ENCODE measurements at regions not wholly inside any gene's neighbourhood (a gene's known extent, or its start where the extent isn't known, plus 50 kb on each side); places are given as distances from the start of the nearest gene placed in this dataset.

DNA sequence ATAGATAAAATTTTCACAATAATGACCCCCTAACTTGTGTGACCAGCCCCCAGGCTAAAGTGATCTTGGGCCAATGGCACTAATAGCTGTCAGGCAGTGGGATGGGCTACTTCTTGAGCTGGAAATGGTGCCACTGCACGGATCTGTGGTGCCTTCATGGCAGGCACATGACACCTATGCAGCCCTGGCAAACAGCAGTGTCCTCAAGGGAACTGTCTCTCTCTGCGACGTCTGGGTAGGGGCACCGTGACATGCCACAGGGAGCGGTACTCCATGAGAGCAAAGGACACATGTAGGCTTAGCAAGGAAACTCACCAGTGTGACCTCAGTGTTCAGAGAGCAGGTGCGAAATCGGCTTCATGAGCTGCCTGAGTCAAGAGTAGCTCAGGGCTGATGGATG is 161.7 kb upstream of the TWIST2 start:
- TF ChIP-seq EP300 (IDR thresholded peaks at IDR 0.05; ENCODE audit: borderline replicate concordance) = no peak
- TF ChIP-seq YY1 (IDR thresholded peaks at IDR 0.05; ENCODE audit: low read depth) = no peak
- TF ChIP-seq ZBTB7A (IDR thresholded peaks at IDR 0.05; ENCODE audit: low read depth) = no peak
- TF ChIP-seq, protein P1, sequence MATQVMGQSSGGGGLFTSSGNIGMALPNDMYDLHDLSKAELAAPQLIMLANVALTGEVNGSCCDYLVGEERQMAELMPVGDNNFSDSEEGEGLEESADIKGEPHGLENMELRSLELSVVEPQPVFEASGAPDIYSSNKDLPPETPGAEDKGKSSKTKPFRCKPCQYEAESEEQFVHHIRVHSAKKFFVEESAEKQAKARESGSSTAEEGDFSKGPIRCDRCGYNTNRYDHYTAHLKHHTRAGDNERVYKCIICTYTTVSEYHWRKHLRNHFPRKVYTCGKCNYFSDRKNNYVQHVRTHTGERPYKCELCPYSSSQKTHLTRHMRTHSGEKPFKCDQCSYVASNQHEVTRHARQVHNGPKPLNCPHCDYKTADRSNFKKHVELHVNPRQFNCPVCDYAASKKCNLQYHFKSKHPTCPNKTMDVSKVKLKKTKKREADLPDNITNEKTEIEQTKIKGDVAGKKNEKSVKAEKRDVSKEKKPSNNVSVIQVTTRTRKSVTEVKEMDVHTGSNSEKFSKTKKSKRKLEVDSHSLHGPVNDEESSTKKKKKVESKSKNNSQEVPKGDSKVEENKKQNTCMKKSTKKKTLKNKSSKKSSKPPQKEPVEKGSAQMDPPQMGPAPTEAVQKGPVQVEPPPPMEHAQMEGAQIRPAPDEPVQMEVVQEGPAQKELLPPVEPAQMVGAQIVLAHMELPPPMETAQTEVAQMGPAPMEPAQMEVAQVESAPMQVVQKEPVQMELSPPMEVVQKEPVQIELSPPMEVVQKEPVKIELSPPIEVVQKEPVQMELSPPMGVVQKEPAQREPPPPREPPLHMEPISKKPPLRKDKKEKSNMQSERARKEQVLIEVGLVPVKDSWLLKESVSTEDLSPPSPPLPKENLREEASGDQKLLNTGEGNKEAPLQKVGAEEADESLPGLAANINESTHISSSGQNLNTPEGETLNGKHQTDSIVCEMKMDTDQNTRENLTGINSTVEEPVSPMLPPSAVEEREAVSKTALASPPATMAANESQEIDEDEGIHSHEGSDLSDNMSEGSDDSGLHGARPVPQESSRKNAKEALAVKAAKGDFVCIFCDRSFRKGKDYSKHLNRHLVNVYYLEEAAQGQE (IDR thresholded peaks at IDR 0.05; ENCODE audit: low read depth) = no peak
- TF ChIP-seq MAX (IDR thresholded peaks at IDR 0.05) = no peak
- no peak for TF ChIP-seq EGR1 (IDR thresholded peaks at IDR 0.05)
- TF ChIP-seq TAF1 (IDR thresholded peaks at IDR 0.05; ENCODE audit: low read depth) = no peak
- no peak for TF ChIP-seq NFIC (IDR thresholded peaks at IDR 0.05)
- TF ChIP-seq CREB1 (IDR thresholded peaks at IDR 0.05; ENCODE audit: low read depth) = no peak
- no peak for TF ChIP-seq FOXM1 (IDR thresholded peaks at IDR 0.05; ENCODE audit: borderline replicate concordance, low read depth)
- TF ChIP-seq RAD21 (IDR thresholded peaks at IDR 0.05; ENCODE audit: low read depth) = no peak
- no peak for TF ChIP-seq CEBPB (IDR thresholded peaks at IDR 0.05)
- no peak for TF ChIP-seq TEAD4 (IDR thresholded peaks at IDR 0.05)
- TF ChIP-seq TCF12 (IDR thresholded peaks at IDR 0.05; ENCODE audit: low read depth) = no peak
- TF ChIP-seq, protein P2, sequence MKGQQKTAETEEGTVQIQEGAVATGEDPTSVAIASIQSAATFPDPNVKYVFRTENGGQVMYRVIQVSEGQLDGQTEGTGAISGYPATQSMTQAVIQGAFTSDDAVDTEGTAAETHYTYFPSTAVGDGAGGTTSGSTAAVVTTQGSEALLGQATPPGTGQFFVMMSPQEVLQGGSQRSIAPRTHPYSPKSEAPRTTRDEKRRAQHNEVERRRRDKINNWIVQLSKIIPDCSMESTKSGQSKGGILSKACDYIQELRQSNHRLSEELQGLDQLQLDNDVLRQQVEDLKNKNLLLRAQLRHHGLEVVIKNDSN (IDR thresholded peaks at IDR 0.05) = no peak

DNA sequence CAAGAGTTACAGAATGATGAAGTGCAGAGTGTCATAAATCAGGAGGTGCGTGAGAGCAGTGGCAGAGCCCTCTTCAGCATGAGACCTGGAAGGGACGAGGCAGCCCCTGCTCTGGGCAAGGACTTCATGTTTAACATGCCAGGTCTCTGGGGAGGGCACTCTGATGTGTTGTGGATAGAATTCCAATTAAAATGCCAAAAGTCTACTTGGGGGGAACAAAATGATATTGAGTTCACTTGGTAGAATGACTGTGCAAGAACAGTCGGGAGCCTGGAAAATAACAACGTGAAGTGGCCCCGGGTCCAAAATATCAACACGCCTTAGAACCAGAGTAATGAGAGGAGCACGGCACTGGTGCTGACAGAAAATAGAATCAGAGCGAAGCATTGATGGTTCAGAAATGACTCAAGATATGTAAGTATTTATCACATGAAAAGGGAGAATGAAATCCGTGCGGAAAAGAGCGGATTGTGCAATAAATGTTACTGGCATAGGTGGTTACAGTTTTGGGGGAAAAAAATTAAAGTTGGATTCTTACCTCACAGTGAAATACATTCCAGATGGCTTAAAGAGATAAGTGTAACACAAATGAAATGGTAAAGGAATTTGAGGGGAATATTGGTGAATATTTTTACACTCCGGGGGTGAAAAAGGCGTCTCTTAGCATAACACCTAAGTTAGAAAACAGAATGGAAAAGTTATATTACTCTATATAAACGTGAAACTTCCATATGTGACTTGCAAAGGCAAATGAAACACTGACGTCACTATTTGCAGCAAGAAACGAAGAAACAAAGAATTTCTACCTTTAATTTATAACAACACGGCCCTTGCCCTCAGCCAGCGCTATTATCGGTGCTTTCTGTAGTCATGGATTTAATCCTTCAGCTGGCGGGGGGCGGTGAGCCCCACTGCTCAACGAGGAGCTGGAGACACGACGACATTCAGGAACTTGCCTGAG is 159.4 kb upstream of the TWIST2 start:
- no peak for TF ChIP-seq CREB1 (IDR thresholded peaks at IDR 0.05; ENCODE audit: low read depth)
- TF ChIP-seq, protein P2 (IDR thresholded peaks at IDR 0.05) = no peak
- no peak for TF ChIP-seq TAF1 (IDR thresholded peaks at IDR 0.05; ENCODE audit: low read depth)
- no peak for TF ChIP-seq CEBPB (IDR thresholded peaks at IDR 0.05)
- TF ChIP-seq MAX (IDR thresholded peaks at IDR 0.05) = no peak
- no peak for TF ChIP-seq EP300 (IDR thresholded peaks at IDR 0.05; ENCODE audit: borderline replicate concordance)
- TF ChIP-seq TEAD4 (IDR thresholded peaks at IDR 0.05) = no peak
- TF ChIP-seq EGR1 (IDR thresholded peaks at IDR 0.05) = no peak
- TF ChIP-seq NFIC (IDR thresholded peaks at IDR 0.05) = no peak
- no peak for TF ChIP-seq FOXM1 (IDR thresholded peaks at IDR 0.05; ENCODE audit: borderline replicate concordance, low read depth)
- no peak for TF ChIP-seq TCF12 (IDR thresholded peaks at IDR 0.05; ENCODE audit: low read depth)
- TF ChIP-seq, protein P1 (IDR thresholded peaks at IDR 0.05; ENCODE audit: low read depth) = no peak
- TF ChIP-seq ZBTB7A (IDR thresholded peaks at IDR 0.05; ENCODE audit: low read depth) = no peak
- no peak for TF ChIP-seq RAD21 (IDR thresholded peaks at IDR 0.05; ENCODE audit: low read depth)

- TF ChIP-seq TCF12 (IDR thresholded peaks at IDR 0.05; ENCODE audit: low read depth) = no peak
- TF ChIP-seq TAF1 (IDR thresholded peaks at IDR 0.05; ENCODE audit: low read depth) = no peak
- TF ChIP-seq, protein P1 (IDR thresholded peaks at IDR 0.05; ENCODE audit: low read depth) = no peak
- TF ChIP-seq EP300 (IDR thresholded peaks at IDR 0.05; ENCODE audit: borderline replicate concordance) = no peak
These were observed 158.6 kb upstream of the TWIST2 start for GRCh38 chr2:238689331-238689730.

DNA sequence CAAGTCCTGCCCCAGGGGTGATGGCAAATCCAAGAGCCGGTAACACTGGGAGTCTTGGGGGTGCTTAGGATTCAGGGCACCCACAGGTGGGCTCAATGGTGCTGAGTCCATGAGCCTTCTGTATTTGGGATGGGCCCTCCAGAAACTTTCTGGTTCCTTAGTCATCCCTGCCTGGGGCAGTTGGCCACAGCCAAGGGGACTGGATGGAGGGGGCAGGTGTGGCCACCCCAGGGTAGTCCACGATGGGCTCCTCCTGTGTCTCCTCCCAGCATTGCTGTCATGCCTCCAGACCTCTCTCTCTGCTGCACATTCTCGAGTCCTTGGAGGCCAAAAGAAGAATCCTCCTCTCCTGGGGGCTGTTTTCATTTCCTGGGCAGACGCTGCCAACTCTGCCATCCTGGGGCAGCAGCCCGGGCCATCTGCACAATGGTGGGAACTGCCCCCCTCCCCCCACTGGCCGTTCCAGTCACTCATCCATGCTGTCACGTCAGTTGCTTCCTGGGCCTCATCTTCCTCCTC is 158.0 kb upstream of the TWIST2 start:
- TF ChIP-seq ZBTB7A (IDR thresholded peaks at IDR 0.05; ENCODE audit: low read depth) (no peak), NFIC (IDR thresholded peaks at IDR 0.05) (no peak), TEAD4 (IDR thresholded peaks at IDR 0.05) (no peak), TCF12 (IDR thresholded peaks at IDR 0.05; ENCODE audit: low read depth) (no peak), EGR1 (IDR thresholded peaks at IDR 0.05) (no peak), FOXM1 (IDR thresholded peaks at IDR 0.05; ENCODE audit: borderline replicate concordance, low read depth) (no peak), YY1 (IDR thresholded peaks at IDR 0.05; ENCODE audit: low read depth) (no peak), TAF1 (IDR thresholded peaks at IDR 0.05; ENCODE audit: low read depth) (no peak)
- TF ChIP-seq, protein P1 (IDR thresholded peaks at IDR 0.05; ENCODE audit: low read depth) = no peak

Measured in Ishikawa (cell line).